Vagina (tissue), 2 donors: ENCODE measurements at regions not wholly inside any gene's neighbourhood (a gene's known extent, or its start where the extent isn't known, plus 50 kb on each side); places are given as distances from the start of the nearest gene placed in this dataset.

Experiments
- DNase-seq, 2 donors: peaks; one replicate each; pipeline ENCODE4 v3.0.0-alpha.2; 2017; ENCODE audit errors: extremely low spot score in 2 of 2
- H3K27ac ChIP-seq: fragments of 200-600 bp; sonication (generic); one replicate; pipeline ENCODE4 v1.5.1; 2019
- H3K27me3 ChIP-seq: fragments of 200-600 bp; sonication (generic); one replicate; pipeline ENCODE4 v1.5.1; 2019
- H3K36me3 ChIP-seq, 2 donors: fragments of 200-600 bp; sonication (generic); one replicate each; pipeline ENCODE4 v1.5.1; 2017 to 2019
- H3K4me1 ChIP-seq: fragments of 200-600 bp; sonication (generic); one replicate; pipeline ENCODE4 v1.5.1; 2019
- H3K4me3 ChIP-seq, 2 donors: fragments of 200-600 bp; sonication (generic); 1 replicate in 1 of 2; 2 replicates in 1 of 2; pipeline ENCODE4 v1.5.1; 2016 to 2019
- H3K9me3 ChIP-seq: fragments of 200-600 bp; sonication (generic); one replicate; pipeline ENCODE4 v1.5.1; 2019
- POLR2A ChIP-seq, 2 donors: fragments of 450-650 bp; IDR thresholded peaks; one replicate each; pipeline ENCODE4 v1.6.1; 2017; ENCODE audit warnings: antibody characterized with exemption in 2 of 2, mild to moderate bottlenecking in 2 of 2, moderate library complexity in 2 of 2
- POLR2AphosphoS5 ChIP-seq, 2 donors: sonication (generic); formaldehyde crosslinking; IDR thresholded peaks; one replicate each; pipeline ENCODE4 v1.9.0; 2017; ENCODE audit warnings: antibody characterized with exemption in 2 of 2, mild to moderate bottlenecking in 2 of 2, low read depth in 1 of 2; ENCODE audit not compliant: insufficient read depth in 1 of 2
- intact Hi-C: fragments of 100-400 bp; cut with DNase I; formaldehyde crosslinking; loops from one replicate; pipeline ENCODE4 v1.15.1; 2023
- TF ChIP-seq, protein P1 (sequence below), 3 experiments: fragments of 450-650 bp in 2 of 3; fragments of 200-600 bp in 1 of 3; sonication (generic) in 1 of 3; IDR thresholded peaks; one replicate each; pipeline ENCODE4 v1.5.1; 2017 to 2019; ENCODE audit warnings: antibody characterized with exemption in 3 of 3, mild to moderate bottlenecking in 2 of 3, moderate library complexity in 2 of 3

GRCh38 chr12:127324681-127325080, 942.3 kb upstream of the TMEM132C start:
- H3K27me3 ChIP-seq = no peaks in the 10 kb centered on the region
- H3K4me3 ChIP-seq = no peak overlapping the region
- H3K9me3 ChIP-seq = no peaks in the 10 kb centered on the region
- DNase-seq = no peak
- no peak for TF ChIP-seq POLR2A (IDR thresholded peaks at IDR 0.05)
- TF ChIP-seq, protein P1, sequence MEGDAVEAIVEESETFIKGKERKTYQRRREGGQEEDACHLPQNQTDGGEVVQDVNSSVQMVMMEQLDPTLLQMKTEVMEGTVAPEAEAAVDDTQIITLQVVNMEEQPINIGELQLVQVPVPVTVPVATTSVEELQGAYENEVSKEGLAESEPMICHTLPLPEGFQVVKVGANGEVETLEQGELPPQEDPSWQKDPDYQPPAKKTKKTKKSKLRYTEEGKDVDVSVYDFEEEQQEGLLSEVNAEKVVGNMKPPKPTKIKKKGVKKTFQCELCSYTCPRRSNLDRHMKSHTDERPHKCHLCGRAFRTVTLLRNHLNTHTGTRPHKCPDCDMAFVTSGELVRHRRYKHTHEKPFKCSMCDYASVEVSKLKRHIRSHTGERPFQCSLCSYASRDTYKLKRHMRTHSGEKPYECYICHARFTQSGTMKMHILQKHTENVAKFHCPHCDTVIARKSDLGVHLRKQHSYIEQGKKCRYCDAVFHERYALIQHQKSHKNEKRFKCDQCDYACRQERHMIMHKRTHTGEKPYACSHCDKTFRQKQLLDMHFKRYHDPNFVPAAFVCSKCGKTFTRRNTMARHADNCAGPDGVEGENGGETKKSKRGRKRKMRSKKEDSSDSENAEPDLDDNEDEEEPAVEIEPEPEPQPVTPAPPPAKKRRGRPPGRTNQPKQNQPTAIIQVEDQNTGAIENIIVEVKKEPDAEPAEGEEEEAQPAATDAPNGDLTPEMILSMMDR (IDR thresholded peaks at IDR 0.05) = no peak
- no peak for TF ChIP-seq POLR2AphosphoS5 (IDR thresholded peaks at IDR 0.05; ENCODE audit: insufficient read depth in 1 of 2, low read depth in 1 of 2)
- H3K27ac ChIP-seq = no peak overlapping the region
- intact Hi-C loops = no loop called here
- H3K4me1 ChIP-seq = no peaks in the 10 kb centered on the region
- no peaks in the 10 kb centered on the region for H3K36me3 ChIP-seq

- Histone ChIP-seq H3K4me1 (no peaks in the 10 kb centered on the region), H3K27me3 (no peaks in the 10 kb centered on the region), H3K27ac (no peak overlapping the region), H3K9me3 (no peaks in the 10 kb centered on the region), H3K4me3 (no peak overlapping the region), H3K36me3 (no peaks in the 10 kb centered on the region)
- no peak for DNase-seq
- no peak for TF ChIP-seq POLR2A (IDR thresholded peaks at IDR 0.05)
- TF ChIP-seq, protein P1 (IDR thresholded peaks at IDR 0.05) = no peak
- TF ChIP-seq POLR2AphosphoS5 (IDR thresholded peaks at IDR 0.05; ENCODE audit: insufficient read depth in 1 of 2, low read depth in 1 of 2) = no peak
- intact Hi-C loops = no loop called here
Measured at GRCh38 chr12:127327986-127328385, 939.0 kb upstream of the TMEM132C start.

DNA sequence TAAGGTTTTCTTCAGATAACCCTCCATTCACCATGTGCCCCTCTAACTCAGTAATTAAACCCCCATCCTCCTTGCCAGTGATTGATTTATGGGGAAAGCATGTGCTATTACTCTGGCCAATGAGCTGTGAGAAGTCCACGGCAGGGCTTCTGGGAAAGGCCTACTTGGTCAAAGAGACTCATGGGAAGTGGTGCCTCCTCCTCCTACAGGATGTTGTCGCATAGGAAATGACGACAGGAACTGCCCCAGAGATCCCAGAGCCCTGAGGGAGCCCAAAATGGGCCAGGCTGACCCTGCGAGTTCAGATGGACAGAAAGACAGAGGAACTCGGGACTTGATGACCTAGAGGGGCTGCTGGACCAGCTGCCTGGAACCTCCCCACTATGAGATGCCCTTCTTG, 938.1 kb upstream of the TMEM132C start:
- no peaks in the 10 kb centered on the region for H3K9me3 ChIP-seq
- no peaks in the 10 kb centered on the region for H3K4me1 ChIP-seq
- no peaks in the 10 kb centered on the region for H3K27me3 ChIP-seq
- TF ChIP-seq, protein P1 (IDR thresholded peaks at IDR 0.05) = no peak
- TF ChIP-seq POLR2A (IDR thresholded peaks at IDR 0.05) (no peak), POLR2AphosphoS5 (IDR thresholded peaks at IDR 0.05; ENCODE audit: insufficient read depth in 1 of 2, low read depth in 1 of 2) (no peak)
- H3K4me3 ChIP-seq = no peak overlapping the region
- DNase-seq = no peak
- H3K27ac ChIP-seq = no peak overlapping the region
- intact Hi-C loops = no loop called here
- H3K36me3 ChIP-seq = no peaks in the 10 kb centered on the region

GRCh38 chr12:127334365-127334764, 932.6 kb upstream of the TMEM132C start:
- TF ChIP-seq POLR2AphosphoS5 (IDR thresholded peaks at IDR 0.05; ENCODE audit: insufficient read depth in 1 of 2, low read depth in 1 of 2) (no peak), POLR2A (IDR thresholded peaks at IDR 0.05) (no peak)
- TF ChIP-seq, protein P1 (IDR thresholded peaks at IDR 0.05) = no peak
- Histone ChIP-seq H3K27ac (no peak overlapping the region), H3K4me1 (no peaks in the 10 kb centered on the region), H3K27me3 (no peaks in the 10 kb centered on the region), H3K4me3 (no peak overlapping the region), H3K36me3 (no peaks in the 10 kb centered on the region), H3K9me3 (no peaks in the 10 kb centered on the region)
- DNase-seq = no peak
- intact Hi-C loops = no loop called here

- Histone ChIP-seq H3K9me3 (no peaks in the 10 kb centered on the region), H3K4me3 (no peak overlapping the region), H3K36me3 (no peaks in the 10 kb centered on the region), H3K27me3 (no peaks in the 10 kb centered on the region), H3K4me1 (no peaks in the 10 kb centered on the region), H3K27ac (no peak overlapping the region)
- intact Hi-C loops = no loop called here
- no peak for TF ChIP-seq POLR2AphosphoS5 (IDR thresholded peaks at IDR 0.05; ENCODE audit: insufficient read depth in 1 of 2, low read depth in 1 of 2)
- no peak for TF ChIP-seq POLR2A (IDR thresholded peaks at IDR 0.05)
- TF ChIP-seq, protein P1 (IDR thresholded peaks at IDR 0.05) = no peak
- no peak for DNase-seq
Measured at GRCh38 chr12:127334912-127335644, 931.9 kb upstream of the TMEM132C start.
